Suprapubic skin (tissue), 4 donors: ENCODE measurements at regions not wholly inside any gene's neighbourhood (a gene's known extent, or its start where the extent isn't known, plus 50 kb on each side); places are given as distances from the start of the nearest gene placed in this dataset.

Experiments used
- CTCF ChIP-seq, 2 donors: fragments of 200-600 bp in 1 of 2; fragments of 450-650 bp in 1 of 2; sonication (generic) in 1 of 2; IDR thresholded peaks; one replicate each; pipeline ENCODE4 v1.5.1; 2016 to 2019; ENCODE audit warnings: antibody characterized with exemption in 2 of 2, mild to moderate bottlenecking in 1 of 2, moderate library complexity in 1 of 2
- EP300 ChIP-seq: sonication (generic); formaldehyde crosslinking; IDR thresholded peaks from one replicate; pipeline ENCODE4 v1.6.1; 2017; ENCODE audit warnings: antibody characterized with exemption
- POLR2A ChIP-seq, 2 donors: fragments of 450-650 bp; IDR thresholded peaks; one replicate each; pipeline ENCODE4 v1.6.1; 2017; ENCODE audit warnings: antibody characterized with exemption in 2 of 2, mild to moderate bottlenecking in 2 of 2, moderate library complexity in 2 of 2
- POLR2AphosphoS5 ChIP-seq, 3 donors: sonication (generic); formaldehyde crosslinking; IDR thresholded peaks; one replicate each; pipeline ENCODE4 v1.6.1; 2017; ENCODE audit warnings: antibody characterized with exemption in 3 of 3

GRCh38 chr13:90500569-90500968 lies 846.9 kb upstream of the MIR17HG start:
- no peak for TF ChIP-seq CTCF (IDR thresholded peaks at IDR 0.05)
- no peak for TF ChIP-seq POLR2AphosphoS5 (IDR thresholded peaks at IDR 0.05)
- no peak for TF ChIP-seq POLR2A (IDR thresholded peaks at IDR 0.05)
- TF ChIP-seq EP300, result no peak
